GM21515 (cell line): ENCODE measurements at regions not wholly inside any gene's neighbourhood (a gene's known extent, or its start where the extent isn't known, plus 50 kb on each side); places are given as distances from the start of the nearest gene placed in this dataset.
"Not testable (repeated sequence)": the region's sequence is repeated elsewhere in the genome, so short reads cannot be mapped to it uniquely, and the experiment has no call there.

Experiments
- ATAC-seq: cut with Tn5 transposase; IDR thresholded peaks from one replicate; pipeline ENCODE4 v1.9.1; 2021; ENCODE audit not compliant: unreplicated experiment

- ATAC-seq, result no peak
Observed at GRCh38 chr16:76797457-76797856, 393.5 kb upstream of the MON1B start.

GRCh38 chr16:76800196-76800595, 390.8 kb upstream of the MON1B start:
- no peak for ATAC-seq

GRCh38 chr16:76801357-76801756, 389.6 kb upstream of the MON1B start:
- ATAC-seq, result no peak

GRCh38 chr16:76816475-76816874, 374.5 kb upstream of the MON1B start:
- ATAC-seq, result no peak

GRCh38 chr16:76818606-76819181, 372.3 kb upstream of the MON1B start:
- ATAC-seq, result no peak

- no peak for ATAC-seq
Observed at GRCh38 chr16:76819226-76819916, 371.6 kb upstream of the MON1B start.

- no peak for ATAC-seq
Observed at GRCh38 chr16:76824221-76824620, 366.8 kb upstream of the MON1B start.

GRCh38 chr16:76824791-76825190, 366.2 kb upstream of the MON1B start:
- ATAC-seq, result no peak

GRCh38 chr16:76835339-76835738, 355.7 kb upstream of the MON1B start:
- ATAC-seq, result no peak

GRCh38 chr16:76835779-76836300, 355.1 kb upstream of the MON1B start:
- ATAC-seq, result no peak

GRCh38 chr16:76837872-76838271, 353.1 kb upstream of the MON1B start:
- ATAC-seq, result no peak

GRCh38 chr16:76854234-76854633, 336.8 kb upstream of the MON1B start:
- no peak for ATAC-seq

- no peak for ATAC-seq
Observed at GRCh38 chr16:76856112-76856511, 334.9 kb upstream of the MON1B start.

- no peak for ATAC-seq
Observed at GRCh38 chr16:76857402-76857801, 333.6 kb upstream of the MON1B start.

- ATAC-seq, result no peak
Observed at GRCh38 chr16:76862901-76863300, 328.1 kb upstream of the MON1B start.

GRCh38 chr16:76866994-76867393, 324.0 kb upstream of the MON1B start:
- ATAC-seq, result no peak

GRCh38 chr16:76875898-76876297, 315.1 kb upstream of the MON1B start:
- ATAC-seq, result no peak

- no peak for ATAC-seq
Observed at GRCh38 chr16:76879420-76879819, 311.6 kb upstream of the MON1B start.

- ATAC-seq, result not testable (repeated sequence)
Observed at GRCh38 chr16:76880523-76880922, 310.5 kb upstream of the MON1B start.

- ATAC-seq, result no peak
Observed at GRCh38 chr16:76882105-76882504, 308.9 kb upstream of the MON1B start.

- no peak for ATAC-seq
Observed at GRCh38 chr16:76883076-76883475, 307.9 kb upstream of the MON1B start.

- no peak for ATAC-seq
Observed at GRCh38 chr16:76885776-76886537, 305.0 kb upstream of the MON1B start.
